ENCODE measurements at regions not wholly inside any gene's neighbourhood (a gene's known extent, or its start where the extent isn't known, plus 50 kb on each side); places are given as distances from the start of the nearest gene placed in this dataset.

- TF ChIP-seq, protein P1, sequence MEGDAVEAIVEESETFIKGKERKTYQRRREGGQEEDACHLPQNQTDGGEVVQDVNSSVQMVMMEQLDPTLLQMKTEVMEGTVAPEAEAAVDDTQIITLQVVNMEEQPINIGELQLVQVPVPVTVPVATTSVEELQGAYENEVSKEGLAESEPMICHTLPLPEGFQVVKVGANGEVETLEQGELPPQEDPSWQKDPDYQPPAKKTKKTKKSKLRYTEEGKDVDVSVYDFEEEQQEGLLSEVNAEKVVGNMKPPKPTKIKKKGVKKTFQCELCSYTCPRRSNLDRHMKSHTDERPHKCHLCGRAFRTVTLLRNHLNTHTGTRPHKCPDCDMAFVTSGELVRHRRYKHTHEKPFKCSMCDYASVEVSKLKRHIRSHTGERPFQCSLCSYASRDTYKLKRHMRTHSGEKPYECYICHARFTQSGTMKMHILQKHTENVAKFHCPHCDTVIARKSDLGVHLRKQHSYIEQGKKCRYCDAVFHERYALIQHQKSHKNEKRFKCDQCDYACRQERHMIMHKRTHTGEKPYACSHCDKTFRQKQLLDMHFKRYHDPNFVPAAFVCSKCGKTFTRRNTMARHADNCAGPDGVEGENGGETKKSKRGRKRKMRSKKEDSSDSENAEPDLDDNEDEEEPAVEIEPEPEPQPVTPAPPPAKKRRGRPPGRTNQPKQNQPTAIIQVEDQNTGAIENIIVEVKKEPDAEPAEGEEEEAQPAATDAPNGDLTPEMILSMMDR (conservative IDR thresholded peaks at IDR 0.05; ENCODE audit: low read length), result no peak
- TF ChIP-seq EZH2phosphoT487 (IDR thresholded peaks at IDR 0.05; ENCODE audit: borderline replicate concordance, low read depth, low read length), result no peak
These were observed 248.0 kb downstream of the TMEM114 start for GRCh38 chr16:8342276-8342675.

Data from OCI-LY7 (cell line).